Endothelial cell of umbilical vein (primary cell): ENCODE measurements at regions not wholly inside any gene's neighbourhood (a gene's known extent, or its start where the extent isn't known, plus 50 kb on each side); places are given as distances from the start of the nearest gene placed in this dataset.

ENCODE experiments used
- BruUV-seq: library from RNA; stranded (reverse); fragments of 400-500 nt; replicated peaks from 2 replicates; lab custom pipeline; 2021; lab: Mats Ljungman, UMichigan
- CTCF ChIA-PET: fragments of 300-600, 350-600 bp; sonication (Branson Sonifier 250); formaldehyde crosslinking; loops from one replicate; lab custom pipeline; 2021; ENCODE audit warnings: antibody characterized with exemption, inconsistent platforms; lab: Charles Lee
- POLR2A ChIA-PET: fragments of 300-600, 350-600 bp; sonication (Branson Sonifier 250); formaldehyde crosslinking; loops from one replicate; lab custom pipeline; 2021; ENCODE audit warnings: antibody characterized with exemption, inconsistent platforms; lab: Charles Lee
- DNase-seq: peaks from one replicate; pipeline ENCODE4 v3.0.0-alpha.2; 2011; ENCODE audit warnings: low read depth, low spot score
- FAIRE-seq: peaks from 2 replicates; lab custom pipeline; 2011; peaks lifted over from hg19 to GRCh38; lab: Jason Lieb, UNC
- H2AFZ ChIP-seq: 2 replicates; pipeline ENCODE4 v1.6.0; 2012; ENCODE audit warnings: low read depth, low read length, control low read depth, inconsistent platforms
- H3K27ac ChIP-seq: 2 replicates; pipeline ENCODE4 v1.5.1; 2011; ENCODE audit warnings: low read depth, mild to moderate bottlenecking, control low read depth, low read length, moderate library complexity; ENCODE audit not compliant: insufficient read depth
- H3K27me3 ChIP-seq, 2 experiments: 2 replicates each; pipeline versions ENCODE4 v1.6.0 to v1.6.1; 2011; ENCODE audit warnings: low read length in 2 of 2, mixed read lengths in 1 of 2; ENCODE audit not compliant: control insufficient read depth in 2 of 2, insufficient read depth in 2 of 2
- H3K36me3 ChIP-seq, 2 experiments: 2 replicates in 1 of 2; 3 replicates in 1 of 2; pipeline ENCODE4 v1.5.1; 2011; ENCODE audit warnings: low read length in 2 of 2, mild to moderate bottlenecking in 1 of 2, moderate library complexity in 1 of 2; ENCODE audit not compliant: control insufficient read depth in 2 of 2, insufficient read depth in 2 of 2; ENCODE audit errors: extremely low read depth in 1 of 2
- H3K4me1 ChIP-seq: 3 replicates; pipeline ENCODE4 v1.5.1; 2011; ENCODE audit warnings: mild to moderate bottlenecking, low read length; ENCODE audit not compliant: control insufficient read depth, insufficient read depth; ENCODE audit errors: extremely low read depth
- H3K4me2 ChIP-seq: 2 replicates; pipeline ENCODE4 v1.6.1; 2011; ENCODE audit warnings: low read length, control low read depth, mixed read lengths; ENCODE audit not compliant: insufficient read depth
- H3K4me3 ChIP-seq, 3 experiments: fragments of 200-600 bp in 1 of 3; sonication (generic), shearing (Covaris generic) in 1 of 3; replicated peaks in 1 of 3; 2 replicates each; pipeline ENCODE4 v1.5.1; 2011 to 2016; ENCODE audit warnings: control low read depth in 3 of 3, low read length in 3 of 3, mild to moderate bottlenecking in 2 of 3, inconsistent platforms in 1 of 3, low read depth in 1 of 3, moderate library complexity in 1 of 3; ENCODE audit not compliant: insufficient read depth in 1 of 3
- H3K79me2 ChIP-seq: 2 replicates; pipeline ENCODE4 v1.6.0; 2012; ENCODE audit warnings: low read length, inconsistent platforms; ENCODE audit not compliant: control insufficient read depth, insufficient read depth
- H3K9ac ChIP-seq: replicated peaks from 2 replicates; pipeline ENCODE3; 2011; ENCODE audit warnings: low read length, control low read depth; ENCODE audit not compliant: insufficient read depth; ENCODE audit errors: extremely low read depth
- H3K9me1 ChIP-seq: replicated peaks from 3 replicates; pipeline ENCODE4 v1.6.0; 2011; ENCODE audit warnings: mild to moderate bottlenecking, low read length; ENCODE audit not compliant: control insufficient read depth, insufficient read depth; ENCODE audit errors: extremely low read depth
- H3K9me3 ChIP-seq: replicated peaks from 2 replicates; pipeline ENCODE4 v1.5.1; 2012; ENCODE audit warnings: low read length, inconsistent platforms; ENCODE audit not compliant: control insufficient read depth, insufficient read depth
- H4K20me1 ChIP-seq: replicated peaks from 2 replicates; pipeline ENCODE3; 2011; ENCODE audit warnings: mild to moderate bottlenecking, low read length; ENCODE audit not compliant: control insufficient read depth, insufficient read depth; ENCODE audit errors: extremely low read depth
- CTCF ChIP-seq, 2 donors: IDR thresholded peaks; 1 replicate in 1 of 2; 2 replicates in 1 of 2; pipeline ENCODE4 v1.5.1; 2011; ENCODE audit warnings: low read length in 2 of 2, mild to moderate bottlenecking in 2 of 2, moderate library complexity in 2 of 2, control low read depth in 1 of 2, inconsistent platforms in 1 of 2, low read depth in 1 of 2; ENCODE audit not compliant: insufficient read depth in 1 of 2; ENCODE audit errors: extremely low read depth in 1 of 2
- EZH2 ChIP-seq: IDR thresholded peaks from 2 replicates; pipeline ENCODE4 v1.6.1; 2012; ENCODE audit warnings: borderline replicate concordance, low read depth, mild to moderate bottlenecking, moderate library complexity, low read length, inconsistent platforms; ENCODE audit not compliant: severe bottlenecking
- FOS ChIP-seq: IDR thresholded peaks from 2 replicates; pipeline ENCODE4 v1.6.1; 2011; ENCODE audit warnings: mild to moderate bottlenecking, low read length, moderate library complexity, borderline replicate concordance; ENCODE audit not compliant: insufficient read depth
- GATA2 ChIP-seq: IDR thresholded peaks from 2 replicates; pipeline ENCODE4 v1.7.0; 2011; ENCODE audit warnings: low read depth, mild to moderate bottlenecking, moderate library complexity, mixed read lengths, low read length; ENCODE audit not compliant: insufficient read length, insufficient read depth
- JUN ChIP-seq: IDR thresholded peaks from 2 replicates; pipeline ENCODE4 v1.6.1; 2011; ENCODE audit warnings: borderline replicate concordance, low read depth; ENCODE audit not compliant: insufficient read length, insufficient read depth
- MAX ChIP-seq: IDR thresholded peaks from 2 replicates; pipeline ENCODE4 v1.6.1; 2011; ENCODE audit not compliant: insufficient read depth, insufficient read length
- MYC ChIP-seq: IDR thresholded peaks from one replicate; pipeline ENCODE4 v1.6.1; 2011; ENCODE audit warnings: mild to moderate bottlenecking, low read depth, low read length
- POLR2A ChIP-seq: IDR thresholded peaks from 2 replicates; pipeline ENCODE4 v1.6.1; 2012; ENCODE audit warnings: low read depth, mild to moderate bottlenecking, control low read depth, low read length
- POLR2AphosphoS5 ChIP-seq: IDR thresholded peaks from 2 replicates; pipeline ENCODE4 v1.6.1; 2012; ENCODE audit warnings: low read depth, mild to moderate bottlenecking, control low read depth, low read length, moderate library complexity; ENCODE audit not compliant: insufficient read depth
- dilution Hi-C: fragments of 300-500 bp; cut with MboI; formaldehyde crosslinking; loops from one replicate; pipeline ENCODE4 v1.15.0; 2019; ENCODE audit warnings: low sequenced_read_pairs; ENCODE audit not compliant: extremely low pct_ligation_motif_present
- intact Hi-C: fragments of 100-400 bp; cut with micrococcal nuclease; formaldehyde crosslinking; loops from one replicate; pipeline ENCODE4 v1.10.0; 2022

- intact Hi-C loops = no loop called here
- no peaks in the 10 kb centered on the region for H4K20me1 ChIP-seq
- DNase-seq (no peak), FAIRE-seq (no peak)
- H3K4me1 ChIP-seq = no peaks in the 10 kb centered on the region
- TF ChIP-seq GATA2 (no peak), MAX (no peak), POLR2A (no peak), POLR2AphosphoS5 (no peak), MYC (no peak), JUN (no peak), FOS (no peak), EZH2 (no peak), CTCF (IDR thresholded peaks at IDR 0.05; ENCODE audit: extremely low read depth in 1 of 2, insufficient read depth in 1 of 2, low read depth in 1 of 2, low read length in 2 of 2) (no peak)
- no peak overlapping the region for H3K9ac ChIP-seq
- no peaks in the 10 kb centered on the region for H3K9me1 ChIP-seq
- dilution Hi-C loops = no loop called here
- H3K9me3 ChIP-seq = no peaks in the 10 kb centered on the region
- H3K27ac ChIP-seq = no peak overlapping the region
- no peaks in the 10 kb centered on the region for H3K79me2 ChIP-seq
- no TSS peak for BruUV-seq
- H3K27me3 ChIP-seq = no peaks in the 10 kb centered on the region
- no peak overlapping the region for H3K4me2 ChIP-seq
- no peak overlapping the region for H3K4me3 ChIP-seq
- H2AFZ ChIP-seq = no peak overlapping the region
- no peaks in the 10 kb centered on the region for H3K36me3 ChIP-seq
- CTCF ChIA-PET = no interaction called here
- POLR2A ChIA-PET = no interaction called here
These were observed 207.0 kb downstream of the PHETA1 start for GRCh38 chr12:111161898-111162297.
